SK-N-SH (cell line): ENCODE measurements at regions not wholly inside any gene's neighbourhood (a gene's known extent, or its start where the extent isn't known, plus 50 kb on each side); places are given as distances from the start of the nearest gene placed in this dataset.

Source experiments
- CTCF ChIA-PET: fragments of 300-600, 350-600 bp; formaldehyde crosslinking; extraction: SDS; loops from one replicate; lab custom pipeline; 2021; lab: Yijun Ruan, JAX
- POLR2A ChIA-PET: fragments of 350-600 bp; sonication (Branson Sonifier 250); formaldehyde crosslinking; extraction: SDS; loops from one replicate; lab custom pipeline; 2020; ENCODE audit warnings: antibody characterized with exemption, inconsistent platforms; lab: Yijun Ruan, JAX
- DNase-seq: peaks from one replicate; pipeline ENCODE4 v3.0.0; 2012
- H2AFZ ChIP-seq: fragments of 200-600 bp; sonication (generic); 2 replicates; pipeline ENCODE4 v1.8.1; 2016; ENCODE audit warnings: antibody characterized with exemption, mild to moderate bottlenecking, low read depth
- H3F3A ChIP-seq: fragments of 200-600 bp; sonication (generic); replicated peaks from 2 replicates; pipeline ENCODE3; 2016; ENCODE audit warnings: antibody characterized with exemption, mild to moderate bottlenecking; ENCODE audit not compliant: insufficient read depth
- H3K27ac ChIP-seq, 2 experiments: fragments of 200-500 bp in 1 of 2; fragments of 200-600 bp in 1 of 2; sonication (Bioruptor generic) in 1 of 2; sonication (generic), shearing (Covaris generic) in 1 of 2; 2 replicates each; pipeline versions ENCODE4 v1.5.1 to v1.6.1; 2014 to 2016; ENCODE audit warnings: low read depth in 2 of 2, inconsistent platforms in 1 of 2, low read length in 1 of 2, mild to moderate bottlenecking in 1 of 2, mixed read lengths in 1 of 2
- H3K27me3 ChIP-seq: fragments of 200-600 bp; sonication (generic), shearing (Covaris generic); 2 replicates; pipeline ENCODE4 v1.6.1; 2016; ENCODE audit warnings: mixed run types; ENCODE audit not compliant: insufficient read depth
- H3K36me3 ChIP-seq, 2 experiments: fragments of 200-500 bp in 1 of 2; fragments of 200-600 bp in 1 of 2; sonication (Bioruptor generic) in 1 of 2; sonication (generic) in 1 of 2; replicated peaks in 1 of 2; 2 replicates each; pipeline versions ENCODE3 to v1.5.1; 2014 to 2016; ENCODE audit warnings: low read length in 1 of 2, mild to moderate bottlenecking in 1 of 2; ENCODE audit not compliant: insufficient read depth in 2 of 2, control insufficient read depth in 1 of 2
- H3K4me1 ChIP-seq, 2 experiments: fragments of 200-500 bp in 1 of 2; fragments of 200-600 bp in 1 of 2; sonication (Bioruptor generic) in 1 of 2; sonication (generic), shearing (Covaris generic) in 1 of 2; 2 replicates each; pipeline versions ENCODE4 v1.5.1 to v1.6.1; 2014 to 2016; ENCODE audit warnings: low read depth in 1 of 2, low read length in 1 of 2, mixed run types in 1 of 2; ENCODE audit not compliant: insufficient read depth in 2 of 2, control insufficient read depth in 1 of 2
- H3K4me2 ChIP-seq: fragments of 200-600 bp; sonication (generic), shearing (Covaris generic); 2 replicates; pipeline ENCODE4 v1.6.1; 2017; ENCODE audit warnings: mixed run types
- H3K4me3 ChIP-seq, 2 experiments: fragments of 200-500 bp in 1 of 2; fragments of 200-600 bp in 1 of 2; sonication (Bioruptor generic) in 1 of 2; sonication (generic), shearing (Covaris generic) in 1 of 2; 2 replicates each; pipeline versions ENCODE4 v1.5.1 to v1.8.1; 2014 to 2016; ENCODE audit warnings: low read depth in 2 of 2, inconsistent platforms in 1 of 2, low read length in 1 of 2, mild to moderate bottlenecking in 1 of 2, mixed read lengths in 1 of 2, moderate library complexity in 1 of 2
- H3K79me2 ChIP-seq: fragments of 200-600 bp; sonication (generic); 2 replicates; pipeline ENCODE4 v1.8.1; 2017; ENCODE audit warnings: mild to moderate bottlenecking; ENCODE audit not compliant: insufficient read depth
- H3K9ac ChIP-seq: fragments of 200-600 bp; sonication (generic); 2 replicates; pipeline ENCODE4 v1.6.1; 2017; ENCODE audit warnings: mixed run types
- H3K9me2 ChIP-seq: fragments of 200-600 bp; sonication (generic); 2 replicates; pipeline ENCODE4 v1.6.1; 2017; ENCODE audit warnings: mixed run types
- H3K9me3 ChIP-seq: fragments of 200-600 bp; sonication (generic); 2 replicates; pipeline ENCODE4 v1.6.1; 2017; ENCODE audit warnings: mixed run types, mild to moderate bottlenecking, moderate library complexity
- H4K20me1 ChIP-seq: fragments of 200-600 bp; sonication (generic); 2 replicates; pipeline ENCODE4 v1.6.1; 2017; ENCODE audit warnings: mild to moderate bottlenecking, mixed run types; ENCODE audit not compliant: insufficient read depth
- CHD2 ChIP-seq: fragments of 150-350 bp; IDR thresholded peaks from 2 replicates; pipeline ENCODE4 v1.6.1; 2018; ENCODE audit warnings: low read length; ENCODE audit not compliant: partially characterized antibody
- FOXJ3 ChIP-seq: sonication (generic); formaldehyde crosslinking; IDR thresholded peaks from 2 replicates; pipeline ENCODE4 v1.5.1; 2020; ENCODE audit warnings: mild to moderate bottlenecking, missing genetic modification reagents
- GATA2 ChIP-seq: sonication (generic); formaldehyde crosslinking; IDR thresholded peaks from 2 replicates; pipeline ENCODE4 v1.5.0; 2020; ENCODE audit warnings: mild to moderate bottlenecking, missing genetic modification reagents
- JUND ChIP-seq: IDR thresholded peaks from 2 replicates; pipeline ENCODE4 v1.4.0; 2012
- MEF2A ChIP-seq: IDR thresholded peaks from 2 replicates; pipeline ENCODE4 v1.4.0; 2012; ENCODE audit warnings: low read depth, borderline replicate concordance
- NRF1 ChIP-seq: IDR thresholded peaks from 2 replicates; pipeline ENCODE4 v1.6.1; 2012; ENCODE audit warnings: low read depth, mild to moderate bottlenecking, low read length
- RAD21 ChIP-seq: IDR thresholded peaks from 2 replicates; pipeline ENCODE4 v1.6.1; 2012; ENCODE audit warnings: mild to moderate bottlenecking, low read length
- RCOR1 ChIP-seq: fragments of 150-350 bp; IDR thresholded peaks from 2 replicates; pipeline ENCODE4 v1.6.1; 2017; ENCODE audit warnings: antibody characterized with exemption, low read length
- RFX5 ChIP-seq: IDR thresholded peaks from 2 replicates; pipeline ENCODE4 v1.6.1; 2012; ENCODE audit warnings: mild to moderate bottlenecking, improper control_type of control experiment, low read length
- RXRA ChIP-seq: IDR thresholded peaks from 2 replicates; pipeline ENCODE4 v1.4.0; 2012; ENCODE audit warnings: low read depth, mild to moderate bottlenecking, borderline replicate concordance
- SIN3A ChIP-seq: IDR thresholded peaks from 2 replicates; pipeline ENCODE4 v1.6.1; 2012; ENCODE audit warnings: low read depth, mild to moderate bottlenecking, low read length, moderate library complexity, borderline replicate concordance
- YY1 ChIP-seq: IDR thresholded peaks from 2 replicates; pipeline ENCODE4 v1.4.0; 2012; ENCODE audit warnings: low read depth, mild to moderate bottlenecking
- WGBS: methylation state at CpG from one replicate; pipeline ENCODE4 v1.1.6; 2017; ENCODE audit warnings: low lambda C conversion rate; 5-methylcytosine and 5-hydroxymethylcytosine counted together
- TF ChIP-seq, protein P1 (sequence below): fragments of 150-350 bp; IDR thresholded peaks from 2 replicates; pipeline ENCODE4 v1.6.1; 2016; ENCODE audit warnings: mild to moderate bottlenecking, low read depth, low read length
- TF ChIP-seq, protein P2 (sequence below): IDR thresholded peaks from 2 replicates; pipeline ENCODE4 v1.6.1; 2012; ENCODE audit warnings: mild to moderate bottlenecking, low read depth, low read length, moderate library complexity
- TF ChIP-seq, protein P3 (sequence below): fragments of 150-350 bp; IDR thresholded peaks from 2 replicates; pipeline ENCODE4 v1.6.1; 2017; ENCODE audit warnings: antibody characterized with exemption, low read length, low read depth, borderline replicate concordance
- TF ChIP-seq, protein P4 (sequence below): IDR thresholded peaks from 2 replicates; pipeline ENCODE4 v1.4.0; 2012; ENCODE audit warnings: low read depth
- TF ChIP-seq, protein P5 (sequence below): IDR thresholded peaks from 2 replicates; pipeline ENCODE4 v1.4.0; 2012; ENCODE audit warnings: low read depth, borderline replicate concordance
- TF ChIP-seq, protein P6 (sequence below): IDR thresholded peaks from 2 replicates; pipeline ENCODE4; 2012

DNA sequence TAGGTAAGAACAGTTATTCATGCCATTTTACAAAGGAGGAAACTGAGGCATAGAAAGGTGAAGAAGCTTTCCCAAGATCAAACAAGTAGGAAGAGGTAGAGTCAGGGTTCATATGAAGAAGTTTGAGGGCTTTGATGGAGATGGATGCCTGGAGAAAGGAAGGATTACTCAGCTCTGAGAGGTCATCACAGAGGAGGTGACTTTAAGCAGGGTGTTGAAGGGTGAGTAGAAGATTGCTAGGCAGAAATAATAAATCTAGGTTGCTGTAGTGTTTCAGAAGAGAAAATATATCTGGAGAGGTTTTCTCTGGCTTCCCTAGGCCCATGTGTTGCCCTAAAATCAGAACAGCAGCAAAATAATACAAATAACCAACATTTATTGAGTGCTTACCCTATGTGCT is 196.3 kb downstream of the PALM2AKAP2 start (continued):
- TF ChIP-seq, protein P1, sequence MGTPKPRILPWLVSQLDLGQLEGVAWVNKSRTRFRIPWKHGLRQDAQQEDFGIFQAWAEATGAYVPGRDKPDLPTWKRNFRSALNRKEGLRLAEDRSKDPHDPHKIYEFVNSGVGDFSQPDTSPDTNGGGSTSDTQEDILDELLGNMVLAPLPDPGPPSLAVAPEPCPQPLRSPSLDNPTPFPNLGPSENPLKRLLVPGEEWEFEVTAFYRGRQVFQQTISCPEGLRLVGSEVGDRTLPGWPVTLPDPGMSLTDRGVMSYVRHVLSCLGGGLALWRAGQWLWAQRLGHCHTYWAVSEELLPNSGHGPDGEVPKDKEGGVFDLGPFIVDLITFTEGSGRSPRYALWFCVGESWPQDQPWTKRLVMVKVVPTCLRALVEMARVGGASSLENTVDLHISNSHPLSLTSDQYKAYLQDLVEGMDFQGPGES: no peak
- TF ChIP-seq RAD21 (no peak), JUND (no peak), GATA2 (no peak)
- TF ChIP-seq, all 33 proteins: peak for 0

DNA sequence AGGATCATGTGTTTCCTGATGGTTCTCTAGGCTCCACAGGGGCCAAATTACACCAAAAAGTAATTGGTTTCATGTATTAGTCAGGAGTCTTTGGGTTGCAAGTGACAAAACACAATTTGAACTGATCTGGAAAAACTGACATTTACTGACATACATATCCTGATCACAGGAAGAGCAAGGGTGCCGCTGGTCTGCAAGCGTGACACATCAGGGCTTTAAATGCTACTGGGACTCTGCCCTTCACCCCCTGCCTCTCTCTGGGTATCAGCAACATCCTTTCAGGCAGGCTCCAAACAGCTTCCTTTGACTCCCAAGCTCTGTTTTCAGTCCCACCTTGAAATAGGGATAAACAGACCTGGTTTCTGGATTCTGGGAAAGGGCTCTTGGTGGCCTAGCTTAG is 197.5 kb downstream of the PALM2AKAP2 start:
- WGBS: 88% methylated on average over 2 of the region's 2 CpGs
- H2AFZ ChIP-seq: no peak overlapping the region
- H3K36me3 ChIP-seq: peaks cover 0 to 16% of the 10 kb centered on the region in 2 experiments
- H3K4me3 ChIP-seq: no peak overlapping the region
- TF ChIP-seq, protein P2, sequence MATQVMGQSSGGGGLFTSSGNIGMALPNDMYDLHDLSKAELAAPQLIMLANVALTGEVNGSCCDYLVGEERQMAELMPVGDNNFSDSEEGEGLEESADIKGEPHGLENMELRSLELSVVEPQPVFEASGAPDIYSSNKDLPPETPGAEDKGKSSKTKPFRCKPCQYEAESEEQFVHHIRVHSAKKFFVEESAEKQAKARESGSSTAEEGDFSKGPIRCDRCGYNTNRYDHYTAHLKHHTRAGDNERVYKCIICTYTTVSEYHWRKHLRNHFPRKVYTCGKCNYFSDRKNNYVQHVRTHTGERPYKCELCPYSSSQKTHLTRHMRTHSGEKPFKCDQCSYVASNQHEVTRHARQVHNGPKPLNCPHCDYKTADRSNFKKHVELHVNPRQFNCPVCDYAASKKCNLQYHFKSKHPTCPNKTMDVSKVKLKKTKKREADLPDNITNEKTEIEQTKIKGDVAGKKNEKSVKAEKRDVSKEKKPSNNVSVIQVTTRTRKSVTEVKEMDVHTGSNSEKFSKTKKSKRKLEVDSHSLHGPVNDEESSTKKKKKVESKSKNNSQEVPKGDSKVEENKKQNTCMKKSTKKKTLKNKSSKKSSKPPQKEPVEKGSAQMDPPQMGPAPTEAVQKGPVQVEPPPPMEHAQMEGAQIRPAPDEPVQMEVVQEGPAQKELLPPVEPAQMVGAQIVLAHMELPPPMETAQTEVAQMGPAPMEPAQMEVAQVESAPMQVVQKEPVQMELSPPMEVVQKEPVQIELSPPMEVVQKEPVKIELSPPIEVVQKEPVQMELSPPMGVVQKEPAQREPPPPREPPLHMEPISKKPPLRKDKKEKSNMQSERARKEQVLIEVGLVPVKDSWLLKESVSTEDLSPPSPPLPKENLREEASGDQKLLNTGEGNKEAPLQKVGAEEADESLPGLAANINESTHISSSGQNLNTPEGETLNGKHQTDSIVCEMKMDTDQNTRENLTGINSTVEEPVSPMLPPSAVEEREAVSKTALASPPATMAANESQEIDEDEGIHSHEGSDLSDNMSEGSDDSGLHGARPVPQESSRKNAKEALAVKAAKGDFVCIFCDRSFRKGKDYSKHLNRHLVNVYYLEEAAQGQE: no peak
- TF ChIP-seq, protein P3, sequence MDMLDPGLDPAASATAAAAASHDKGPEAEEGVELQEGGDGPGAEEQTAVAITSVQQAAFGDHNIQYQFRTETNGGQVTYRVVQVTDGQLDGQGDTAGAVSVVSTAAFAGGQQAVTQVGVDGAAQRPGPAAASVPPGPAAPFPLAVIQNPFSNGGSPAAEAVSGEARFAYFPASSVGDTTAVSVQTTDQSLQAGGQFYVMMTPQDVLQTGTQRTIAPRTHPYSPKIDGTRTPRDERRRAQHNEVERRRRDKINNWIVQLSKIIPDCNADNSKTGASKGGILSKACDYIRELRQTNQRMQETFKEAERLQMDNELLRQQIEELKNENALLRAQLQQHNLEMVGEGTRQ: no peak
- TF ChIP-seq, protein P4, sequence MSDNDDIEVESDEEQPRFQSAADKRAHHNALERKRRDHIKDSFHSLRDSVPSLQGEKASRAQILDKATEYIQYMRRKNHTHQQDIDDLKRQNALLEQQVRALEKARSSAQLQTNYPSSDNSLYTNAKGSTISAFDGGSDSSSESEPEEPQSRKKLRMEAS: no peak
- no peak for TF ChIP-seq RCOR1
- no peak for TF ChIP-seq FOXJ3 (CRISPR knock-in tag)
- no peak for TF ChIP-seq YY1
- no peak for TF ChIP-seq GATA2
- TF ChIP-seq RAD21: no peak
- no peak for TF ChIP-seq SIN3A
- no peak for TF ChIP-seq MEF2A
- TF ChIP-seq, protein P5, sequence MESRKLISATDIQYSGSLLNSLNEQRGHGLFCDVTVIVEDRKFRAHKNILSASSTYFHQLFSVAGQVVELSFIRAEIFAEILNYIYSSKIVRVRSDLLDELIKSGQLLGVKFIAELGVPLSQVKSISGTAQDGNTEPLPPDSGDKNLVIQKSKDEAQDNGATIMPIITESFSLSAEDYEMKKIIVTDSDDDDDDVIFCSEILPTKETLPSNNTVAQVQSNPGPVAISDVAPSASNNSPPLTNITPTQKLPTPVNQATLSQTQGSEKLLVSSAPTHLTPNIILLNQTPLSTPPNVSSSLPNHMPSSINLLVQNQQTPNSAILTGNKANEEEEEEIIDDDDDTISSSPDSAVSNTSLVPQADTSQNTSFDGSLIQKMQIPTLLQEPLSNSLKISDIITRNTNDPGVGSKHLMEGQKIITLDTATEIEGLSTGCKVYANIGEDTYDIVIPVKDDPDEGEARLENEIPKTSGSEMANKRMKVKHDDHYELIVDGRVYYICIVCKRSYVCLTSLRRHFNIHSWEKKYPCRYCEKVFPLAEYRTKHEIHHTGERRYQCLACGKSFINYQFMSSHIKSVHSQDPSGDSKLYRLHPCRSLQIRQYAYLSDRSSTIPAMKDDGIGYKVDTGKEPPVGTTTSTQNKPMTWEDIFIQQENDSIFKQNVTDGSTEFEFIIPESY: no peak
- TF ChIP-seq NRF1: no peak
- no peak for TF ChIP-seq CHD2
- no peak for TF ChIP-seq RFX5
- TF ChIP-seq, protein P6, sequence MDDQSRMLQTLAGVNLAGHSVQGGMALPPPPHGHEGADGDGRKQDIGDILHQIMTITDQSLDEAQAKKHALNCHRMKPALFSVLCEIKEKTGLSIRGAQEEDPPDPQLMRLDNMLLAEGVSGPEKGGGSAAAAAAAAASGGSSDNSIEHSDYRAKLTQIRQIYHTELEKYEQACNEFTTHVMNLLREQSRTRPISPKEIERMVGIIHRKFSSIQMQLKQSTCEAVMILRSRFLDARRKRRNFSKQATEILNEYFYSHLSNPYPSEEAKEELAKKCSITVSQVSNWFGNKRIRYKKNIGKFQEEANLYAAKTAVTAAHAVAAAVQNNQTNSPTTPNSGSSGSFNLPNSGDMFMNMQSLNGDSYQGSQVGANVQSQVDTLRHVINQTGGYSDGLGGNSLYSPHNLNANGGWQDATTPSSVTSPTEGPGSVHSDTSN: no peak
- TF ChIP-seq RXRA: no peak
- TF ChIP-seq, protein P1: no peak
- no peak overlapping the region for H3K27ac ChIP-seq
- CTCF ChIA-PET: no interaction called here
- H3F3A ChIP-seq: peaks cover 8% of the 10 kb centered on the region
- POLR2A ChIA-PET: no interaction called here
- H3K4me2 ChIP-seq: no peak overlapping the region
- no peaks in the 10 kb centered on the region for H4K20me1 ChIP-seq
- no peak overlapping the region for H3K9ac ChIP-seq
- H3K9me2 ChIP-seq: no peaks in the 10 kb centered on the region
- H3K9me3 ChIP-seq: no peaks in the 10 kb centered on the region
- peaks cover 6% of the 10 kb centered on the region; the same call in 1 of the 2 replicates for H3K79me2 ChIP-seq
- H3K4me1 ChIP-seq: no peaks in the 10 kb centered on the region
- no peak for DNase-seq
- no peaks in the 10 kb centered on the region for H3K27me3 ChIP-seq
